ENCODE measurements at regions not wholly inside any gene's neighbourhood (a gene's known extent, or its start where the extent isn't known, plus 50 kb on each side); places are given as distances from the start of the nearest gene placed in this dataset.
"Not testable (repeated sequence)": the region's sequence is repeated elsewhere in the genome, so short reads cannot be mapped to it uniquely, and the experiment has no call there.

- no peak for DNase-seq
Observed at GRCh38 chr6:3617681-3618311, 133.7 kb downstream of the PXDC1 start.

- no peak for DNase-seq
Observed at GRCh38 chr6:3617192-3617631, 134.3 kb downstream of the PXDC1 start.

- no peak for DNase-seq
Observed at GRCh38 chr6:3616565-3617176, 134.8 kb downstream of the PXDC1 start.

GRCh38 chr6:3615391-3616380, 135.8 kb downstream of the PXDC1 start:
- DNase-seq, result no peak

GRCh38 chr6:3614918-3615317, 136.6 kb downstream of the PXDC1 start:
- no peak for DNase-seq

- not testable (repeated sequence) for DNase-seq
Observed at GRCh38 chr6:3613565-3613964, 137.9 kb downstream of the PXDC1 start.

GRCh38 chr6:3612341-3613041, 139.0 kb downstream of the PXDC1 start:
- DNase-seq, result no peak

- no peak for DNase-seq
Observed at GRCh38 chr6:3610921-3611320, 140.6 kb downstream of the PXDC1 start.

- no peak for DNase-seq
Observed at GRCh38 chr6:3610206-3610605, 141.3 kb downstream of the PXDC1 start.

GRCh38 chr6:3609388-3609787, 142.1 kb downstream of the PXDC1 start:
- DNase-seq, result no peak

GRCh38 chr6:3608159-3608558, 143.4 kb downstream of the PXDC1 start:
- DNase-seq, result no peak

GRCh38 chr6:3607599-3607998, 143.9 kb downstream of the PXDC1 start:
- no peak for DNase-seq

- no peak for DNase-seq
Observed at GRCh38 chr6:3607171-3607570, 144.3 kb downstream of the PXDC1 start.

GRCh38 chr6:3603340-3604130, 146.7 kb upstream of the SLC22A23 start:
- no peak for DNase-seq

GRCh38 chr6:3601570-3601969, 144.7 kb upstream of the SLC22A23 start:
- DNase-seq, result no peak

GRCh38 chr6:3597500-3598064, 140.7 kb upstream of the SLC22A23 start:
- DNase-seq, result no peak

GRCh38 chr6:3596766-3597165, 139.9 kb upstream of the SLC22A23 start:
- DNase-seq, result no peak

GRCh38 chr6:3594201-3594600, 137.4 kb upstream of the SLC22A23 start:
- no peak for DNase-seq

GRCh38 chr6:3593161-3593560, 136.3 kb upstream of the SLC22A23 start:
- no peak for DNase-seq

- DNase-seq, result peak; percentile 12
Observed at GRCh38 chr6:3592371-3592941, 135.6 kb upstream of the SLC22A23 start.

GRCh38 chr6:3591970-3592369, 135.1 kb upstream of the SLC22A23 start:
- no peak for DNase-seq
